ENCODE measurements at regions not wholly inside any gene's neighbourhood (a gene's known extent, or its start where the extent isn't known, plus 50 kb on each side); places are given as distances from the start of the nearest gene placed in this dataset.
"Not testable (repeated sequence)": the region's sequence is repeated elsewhere in the genome, so short reads cannot be mapped to it uniquely, and the experiment has no call there.

GRCh38 chr12:3421191-3421978, 69.6 kb upstream of the PRMT8 start:
- no peak for DNase-seq (ENCODE audit: low read depth)

GRCh38 chr12:3424796-3425195, 66.2 kb upstream of the PRMT8 start:
- DNase-seq (ENCODE audit: low read depth) = not testable (repeated sequence)

- no peak for DNase-seq (ENCODE audit: low read depth)
Measured at GRCh38 chr12:3427956-3428355, 63.0 kb upstream of the PRMT8 start.

GRCh38 chr12:3428631-3429030, 62.4 kb upstream of the PRMT8 start:
- no peak for DNase-seq (ENCODE audit: low read depth)

GRCh38 chr12:3429523-3429922, 61.5 kb upstream of the PRMT8 start:
- not testable (repeated sequence) for DNase-seq (ENCODE audit: low read depth)

GRCh38 chr12:3431686-3432085, 59.3 kb upstream of the PRMT8 start:
- DNase-seq (ENCODE audit: low read depth) = no peak

- peak; percentile 7 for DNase-seq (ENCODE audit: low read depth)
Measured at GRCh38 chr12:3432176-3432742, 58.7 kb upstream of the PRMT8 start.

- DNase-seq (ENCODE audit: low read depth) = no peak
Measured at GRCh38 chr12:3432868-3433267, 58.1 kb upstream of the PRMT8 start.

- no peak for DNase-seq (ENCODE audit: low read depth)
Measured at GRCh38 chr12:3436461-3437065, 54.4 kb upstream of the PRMT8 start.

- no peak for DNase-seq (ENCODE audit: low read depth)
Measured at GRCh38 chr12:3437986-3438385, 53.0 kb upstream of the PRMT8 start.

- DNase-seq (ENCODE audit: low read depth) = no peak
Measured at GRCh38 chr12:3438401-3438800, 52.6 kb upstream of the PRMT8 start.

All from ELR (cell line).